Psoas muscle (tissue), 7 donors: ENCODE measurements at regions not wholly inside any gene's neighbourhood (a gene's known extent, or its start where the extent isn't known, plus 50 kb on each side); places are given as distances from the start of the nearest gene placed in this dataset.
"Not testable (repeated sequence)": the region's sequence is repeated elsewhere in the genome, so short reads cannot be mapped to it uniquely, and the experiment has no call there.

Experiments used
- ATAC-seq, 4 donors: fragments of 200-7000 bp; cut with Tn5 transposase; one replicate each; pipeline ENCODE4 v1.9.1; 2020; ENCODE audit warnings: moderate library complexity in 3 of 4, mild to moderate bottlenecking in 2 of 4
- DNase-seq, 2 donors: peaks; one replicate each; pipeline ENCODE4 v3.0.0-alpha.2; 2020
- H3K27ac ChIP-seq: fragments of 200-600 bp; one replicate; pipeline ENCODE4 v1.8.0; 2022
- H3K27me3 ChIP-seq, 3 donors: fragments of 200-600 bp in 1 of 3; one replicate each; pipeline versions ENCODE4 v1.6.1 to v1.8.0; 2013 to 2022; ENCODE audit warnings: low read length in 2 of 3, mild to moderate bottlenecking in 2 of 3, moderate library complexity in 1 of 3; ENCODE audit not compliant: insufficient read depth in 3 of 3
- H3K36me3 ChIP-seq, 2 donors: fragments of 200-600 bp in 1 of 2; one replicate each; pipeline versions ENCODE4 v1.6.1 to v1.8.0; 2013 to 2022; ENCODE audit warnings: low read depth in 1 of 2, mild to moderate bottlenecking in 1 of 2, moderate library complexity in 1 of 2; ENCODE audit not compliant: insufficient read depth in 1 of 2
- H3K4me1 ChIP-seq: fragments of 200-600 bp; one replicate; pipeline ENCODE4 v1.8.0; 2022
- H3K4me3 ChIP-seq: fragments of 200-600 bp; one replicate; pipeline ENCODE4 v1.8.0; 2022; ENCODE audit warnings: mild to moderate bottlenecking
- H3K9me3 ChIP-seq: fragments of 200-600 bp; one replicate; pipeline ENCODE4 v1.8.0; 2022
- WGBS, 3 donors: extraction: QIAGEN DNeasy Blood & Tissue Kit; methylation state at CpG; one replicate each; pipeline versions ENCODE4 v1.1.6 to v1.1.7; 2013; 5-methylcytosine and 5-hydroxymethylcytosine counted together
- intact Hi-C, 2 donors: fragments of 100-400 bp; cut with DNase I; formaldehyde crosslinking; loops; one replicate each; pipeline versions ENCODE4 v1.11.0 to v1.14.2; 2022
- TF ChIP-seq, protein P1 (sequence below): fragments of 200-600 bp; IDR thresholded peaks from one replicate; pipeline ENCODE4 v1.8.0; 2022; ENCODE audit warnings: antibody characterized with exemption
- donor health status: healthy with polysubstance abuse.
- donor health status: DM: no; HTN: no; CAD: no; lungs with moderate emphysema.
- donor health status: Bipolar disorder and iron deficiency.
- donor health status: healthy.
- donor health status: DM: yes; HTN: yes; CAD: no.
- donor health status: DM: no; HTN: no; CAD: no.
- donor health status: DM: yes; HTN: yes; CAD: no.

DNA sequence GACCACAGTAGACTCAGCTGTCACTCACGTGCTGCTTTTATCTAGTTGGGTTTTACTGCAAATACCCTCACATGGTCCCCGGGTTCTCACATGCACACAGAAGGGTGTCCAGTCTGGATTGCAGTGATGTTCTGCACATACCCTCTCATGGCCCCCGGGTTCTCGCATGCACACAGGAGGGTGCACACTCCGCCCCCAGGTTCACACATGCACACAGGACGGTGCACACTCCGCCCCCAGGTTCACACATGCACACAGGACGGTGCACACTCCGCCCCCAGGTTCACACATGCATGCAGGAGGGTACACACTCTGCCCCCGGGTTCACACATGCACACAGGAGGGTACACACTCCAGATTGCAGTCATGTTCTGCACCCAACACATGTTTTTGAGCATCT is 224.3 kb downstream of the ERMARD start:
- intact Hi-C loops: no loop called here
- TF ChIP-seq, protein P1, sequence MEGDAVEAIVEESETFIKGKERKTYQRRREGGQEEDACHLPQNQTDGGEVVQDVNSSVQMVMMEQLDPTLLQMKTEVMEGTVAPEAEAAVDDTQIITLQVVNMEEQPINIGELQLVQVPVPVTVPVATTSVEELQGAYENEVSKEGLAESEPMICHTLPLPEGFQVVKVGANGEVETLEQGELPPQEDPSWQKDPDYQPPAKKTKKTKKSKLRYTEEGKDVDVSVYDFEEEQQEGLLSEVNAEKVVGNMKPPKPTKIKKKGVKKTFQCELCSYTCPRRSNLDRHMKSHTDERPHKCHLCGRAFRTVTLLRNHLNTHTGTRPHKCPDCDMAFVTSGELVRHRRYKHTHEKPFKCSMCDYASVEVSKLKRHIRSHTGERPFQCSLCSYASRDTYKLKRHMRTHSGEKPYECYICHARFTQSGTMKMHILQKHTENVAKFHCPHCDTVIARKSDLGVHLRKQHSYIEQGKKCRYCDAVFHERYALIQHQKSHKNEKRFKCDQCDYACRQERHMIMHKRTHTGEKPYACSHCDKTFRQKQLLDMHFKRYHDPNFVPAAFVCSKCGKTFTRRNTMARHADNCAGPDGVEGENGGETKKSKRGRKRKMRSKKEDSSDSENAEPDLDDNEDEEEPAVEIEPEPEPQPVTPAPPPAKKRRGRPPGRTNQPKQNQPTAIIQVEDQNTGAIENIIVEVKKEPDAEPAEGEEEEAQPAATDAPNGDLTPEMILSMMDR: no peak
- DNase-seq (no peak), ATAC-seq (no peak)
- H3K36me3 ChIP-seq: no peaks in the 10 kb centered on the region
- H3K4me1 ChIP-seq: no peaks in the 10 kb centered on the region
- H3K27ac ChIP-seq: no peak overlapping the region
- peaks cover 0 to 2% (median 0%) of the 10 kb centered on the region in 3 donors for H3K27me3 ChIP-seq
- WGBS, 3 donors: 84 to 92% (median 89%) methylated on average over 10 of the region's 10 CpGs
- H3K4me3 ChIP-seq: no peak overlapping the region
- H3K9me3 ChIP-seq: no peaks in the 10 kb centered on the region

DNA sequence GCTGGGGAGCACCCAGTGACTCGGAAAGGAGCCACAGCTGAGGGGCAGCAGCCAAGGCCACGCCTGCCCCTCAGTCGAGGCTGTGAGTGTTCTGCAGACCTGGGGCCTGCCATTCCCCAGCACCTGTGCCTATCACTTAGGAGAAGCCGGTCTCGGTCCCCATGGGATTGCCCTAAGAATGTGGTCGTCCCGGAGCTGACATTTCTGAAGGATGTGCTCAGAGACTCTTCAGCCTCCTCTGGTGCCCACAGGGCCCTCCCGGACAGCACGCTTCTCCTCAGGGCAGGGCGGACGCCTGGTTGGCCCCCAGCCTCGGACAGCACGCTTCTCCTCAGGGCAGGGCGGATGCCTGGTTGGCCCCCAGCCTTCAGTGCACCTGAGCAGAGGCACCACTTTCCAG is 223.9 kb downstream of the ERMARD start:
- TF ChIP-seq, protein P1: no peak
- intact Hi-C loops: no loop called here
- WGBS, 3 donors: 44 to 51% (median 45%) methylated on average over 8 to 14 of the region's 14 CpGs
- Histone ChIP-seq H3K27ac (no peak overlapping the region), H3K27me3 (peaks cover 0 to 2% (median 0%) of the 10 kb centered on the region in 3 donors), H3K4me3 (no peak overlapping the region), H3K36me3 (no peaks in the 10 kb centered on the region), H3K9me3 (no peaks in the 10 kb centered on the region), H3K4me1 (no peaks in the 10 kb centered on the region)
- ATAC-seq (no peak), DNase-seq (no peak)

DNA sequence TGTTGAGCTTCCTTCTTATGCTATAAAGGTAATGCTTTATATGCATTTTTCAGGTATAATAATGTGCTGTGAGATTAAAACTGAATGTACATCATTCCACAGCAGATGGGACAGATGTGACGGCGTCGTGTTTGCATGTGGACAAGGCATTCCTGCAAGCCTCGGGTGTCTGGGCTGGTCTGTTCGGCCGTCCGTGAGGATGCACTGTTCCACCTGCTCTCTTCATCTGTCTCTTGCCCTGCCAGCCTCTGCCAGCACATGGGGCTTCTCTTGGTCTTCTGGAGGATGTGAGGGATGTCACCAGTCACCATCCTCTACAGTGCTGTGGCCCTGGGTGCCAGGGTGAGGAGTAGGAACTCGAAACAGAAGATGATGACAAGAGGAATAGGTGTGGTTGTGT is 223.2 kb downstream of the ERMARD start:
- Histone ChIP-seq H3K27me3 (peaks cover 0 to 2% (median 0%) of the 10 kb centered on the region in 3 donors), H3K4me3 (no peak overlapping the region), H3K4me1 (no peaks in the 10 kb centered on the region), H3K27ac (no peak overlapping the region), H3K36me3 (no peaks in the 10 kb centered on the region), H3K9me3 (no peaks in the 10 kb centered on the region)
- DNase-seq (no peak), ATAC-seq (no peak)
- 71 to 76% (median 71%) methylated on average over 8 of the region's 8 CpGs for WGBS, 3 donors
- TF ChIP-seq, protein P1: no peak
- intact Hi-C loops: no loop called here

DNA sequence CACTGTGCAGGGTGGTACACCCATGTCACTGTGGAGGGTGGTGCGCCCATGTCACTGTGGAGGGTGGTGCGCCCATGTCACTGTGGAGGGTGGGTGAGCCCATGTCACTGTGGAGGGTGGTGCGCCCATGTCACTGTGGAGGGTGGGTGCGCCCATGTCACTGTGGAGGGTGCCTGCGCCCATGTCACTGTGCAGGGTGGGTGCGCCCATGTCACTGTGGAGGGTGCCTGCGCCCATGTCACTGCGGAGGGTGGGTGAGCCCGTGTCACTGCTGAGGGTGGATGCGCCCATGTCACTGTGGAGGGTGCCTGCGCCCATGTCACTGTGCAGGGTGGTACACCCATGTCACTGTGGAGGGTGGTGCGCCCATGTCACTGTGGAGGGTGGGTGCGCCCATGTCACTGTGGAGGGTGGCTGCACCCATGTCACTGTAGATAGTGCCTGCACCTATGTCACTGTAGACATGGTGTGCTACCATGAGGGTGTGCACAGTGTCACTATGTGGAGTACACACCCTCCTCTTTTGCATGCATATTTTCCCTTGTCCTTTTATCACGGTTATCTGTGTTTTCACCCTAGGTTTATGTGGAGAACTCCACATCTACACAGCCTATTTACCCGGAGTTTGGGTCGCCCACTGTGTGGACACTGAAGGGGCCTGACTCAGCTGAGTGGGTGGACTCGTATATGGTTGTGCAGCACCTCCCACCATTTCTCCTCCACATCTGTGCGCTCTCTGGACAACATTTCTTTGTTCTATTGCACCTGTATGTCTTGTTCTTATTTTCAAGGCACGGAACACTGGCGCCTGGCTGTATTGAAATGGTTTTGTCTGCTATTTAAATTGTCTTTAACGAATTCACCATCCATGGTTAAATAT is 222.4 kb downstream of the ERMARD start:
- H3K4me3 ChIP-seq, H3K27me3 ChIP-seq, H3K4me1 ChIP-seq, H3K36me3 ChIP-seq, H3K9me3 ChIP-seq, DNase-seq, H3K27ac ChIP-seq, intact Hi-C loops, ATAC-seq: not testable (repeated sequence)
- 83 to 88% (median 84%) methylated on average over 21 of the region's 21 CpGs for WGBS, 3 donors

DNA sequence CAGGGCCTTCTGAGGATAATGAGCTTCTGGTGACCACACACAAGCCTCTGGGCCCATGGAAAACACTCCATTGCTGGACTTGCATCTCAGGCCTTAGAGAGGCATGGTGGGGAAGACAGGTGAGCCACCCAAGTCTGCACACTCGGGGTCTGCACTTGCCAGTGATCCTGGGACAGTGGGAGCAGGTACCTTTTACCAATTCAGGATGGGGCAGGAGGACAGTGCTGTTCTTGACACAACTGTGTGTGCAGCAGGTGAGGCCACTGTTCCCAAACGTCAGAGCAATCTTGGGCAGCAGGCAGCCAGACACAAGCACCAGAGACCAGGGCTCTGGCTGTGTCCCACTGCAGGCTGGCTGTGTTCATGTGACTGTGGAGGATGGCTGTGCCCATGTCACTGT is 221.3 kb downstream of the ERMARD start:
- no peaks in the 10 kb centered on the region for H3K4me1 ChIP-seq
- intact Hi-C loops: no loop called here
- ATAC-seq (no peak), DNase-seq (no peak)
- H3K4me3 ChIP-seq: no peak overlapping the region
- H3K27ac ChIP-seq: no peak overlapping the region
- H3K36me3 ChIP-seq: no peaks in the 10 kb centered on the region
- no peaks in the 10 kb centered on the region for H3K9me3 ChIP-seq
- TF ChIP-seq, protein P1: no peak
- WGBS, 3 donors: 67 to 85% (median 68%) methylated on average over 2 of the region's 2 CpGs
- no peaks in the 10 kb centered on the region for H3K27me3 ChIP-seq
